Activated gamma-delta T cell treated with anti-CD3 and anti-CD28 coated beads, Interleukin-2, amount 50 U/mL, for 16 hours (primary cell): ENCODE measurements at regions not wholly inside any gene's neighbourhood (a gene's known extent, or its start where the extent isn't known, plus 50 kb on each side); places are given as distances from the start of the nearest gene placed in this dataset.
"Not testable (repeated sequence)": the region's sequence is repeated elsewhere in the genome, so short reads cannot be mapped to it uniquely, and the experiment has no call there.

Source experiments
- DNase-seq: peaks from one replicate; pipeline ENCODE4 v3.0.0-alpha.2; 2020; ENCODE audit warnings: low read depth

- DNase-seq, result no peak
Observed at GRCh38 chr5:34555699-34556508, 100.2 kb upstream of the RAI14 start.

- DNase-seq, result no peak
Observed at GRCh38 chr5:34556509-34556782, 99.7 kb upstream of the RAI14 start.

- DNase-seq, result not testable (repeated sequence)
Observed at GRCh38 chr5:34561581-34561980, 94.5 kb upstream of the RAI14 start.

GRCh38 chr5:34562791-34563190 is 93.3 kb upstream of the RAI14 start:
- DNase-seq, result no peak

- DNase-seq, result no peak
Observed at GRCh38 chr5:34563269-34563668, 92.9 kb upstream of the RAI14 start.

GRCh38 chr5:34563931-34564709 is 92.0 kb upstream of the RAI14 start:
- DNase-seq, result no peak

GRCh38 chr5:34564710-34565235 is 91.4 kb upstream of the RAI14 start:
- DNase-seq, result no peak

GRCh38 chr5:34570143-34570542 is 86.0 kb upstream of the RAI14 start:
- no peak for DNase-seq

- no peak for DNase-seq
Observed at GRCh38 chr5:34570721-34571676, 85.1 kb upstream of the RAI14 start.

GRCh38 chr5:34571677-34572041 is 84.5 kb upstream of the RAI14 start:
- DNase-seq, result no peak

- no peak for DNase-seq
Observed at GRCh38 chr5:34574936-34575467, 81.1 kb upstream of the RAI14 start.

- no peak for DNase-seq
Observed at GRCh38 chr5:34576891-34577666, 79.0 kb upstream of the RAI14 start.

- DNase-seq, result no peak
Observed at GRCh38 chr5:34578962-34579361, 77.2 kb upstream of the RAI14 start.

- DNase-seq, result no peak
Observed at GRCh38 chr5:34580983-34581382, 75.1 kb upstream of the RAI14 start.

- no peak for DNase-seq
Observed at GRCh38 chr5:34582371-34582770, 73.8 kb upstream of the RAI14 start.

- no peak for DNase-seq
Observed at GRCh38 chr5:34583167-34583566, 73.0 kb upstream of the RAI14 start.

- no peak for DNase-seq
Observed at GRCh38 chr5:34584165-34584564, 72.0 kb upstream of the RAI14 start.

GRCh38 chr5:34585601-34586104 is 70.5 kb upstream of the RAI14 start:
- DNase-seq, result no peak

GRCh38 chr5:34586117-34586885 is 69.8 kb upstream of the RAI14 start:
- no peak for DNase-seq
